Esophagus mucosa (tissue), 1 donor: ENCODE measurements at regions not wholly inside any gene's neighbourhood (a gene's known extent, or its start where the extent isn't known, plus 50 kb on each side); places are given as distances from the start of the nearest gene placed in this dataset.

Experiments
- ATAC-seq: fragments of 200-7000 bp; cut with Tn5 transposase; one replicate; pipeline ENCODE4 v1.9.1; 2020
- donor health status: DM: yes; HTN: yes; CAD: no.

DNA sequence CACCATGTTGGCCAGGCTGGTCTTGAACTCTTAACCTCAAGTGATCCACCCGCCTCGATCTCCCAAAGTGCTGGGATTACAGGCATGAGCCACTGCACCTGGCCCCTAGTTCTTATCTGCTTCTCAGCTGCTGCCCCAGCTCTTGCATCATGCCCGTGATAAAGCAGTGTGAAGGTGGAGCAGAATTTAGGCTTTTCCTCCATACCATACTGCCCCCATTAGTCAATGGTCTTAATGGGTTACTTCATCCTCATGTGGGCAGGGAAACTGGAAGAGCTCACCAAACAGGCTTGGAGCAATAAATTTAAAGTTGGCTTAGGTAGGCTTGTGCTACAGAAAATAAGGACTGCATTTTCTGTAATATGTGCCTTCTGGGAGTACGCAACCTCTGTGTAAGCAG, 636.9 kb upstream of the BOD1L1 start:
- peak; percentile 67 for ATAC-seq

GRCh38 chr4:14265651-14266050, 638.1 kb upstream of the BOD1L1 start:
- no peak for ATAC-seq

DNA sequence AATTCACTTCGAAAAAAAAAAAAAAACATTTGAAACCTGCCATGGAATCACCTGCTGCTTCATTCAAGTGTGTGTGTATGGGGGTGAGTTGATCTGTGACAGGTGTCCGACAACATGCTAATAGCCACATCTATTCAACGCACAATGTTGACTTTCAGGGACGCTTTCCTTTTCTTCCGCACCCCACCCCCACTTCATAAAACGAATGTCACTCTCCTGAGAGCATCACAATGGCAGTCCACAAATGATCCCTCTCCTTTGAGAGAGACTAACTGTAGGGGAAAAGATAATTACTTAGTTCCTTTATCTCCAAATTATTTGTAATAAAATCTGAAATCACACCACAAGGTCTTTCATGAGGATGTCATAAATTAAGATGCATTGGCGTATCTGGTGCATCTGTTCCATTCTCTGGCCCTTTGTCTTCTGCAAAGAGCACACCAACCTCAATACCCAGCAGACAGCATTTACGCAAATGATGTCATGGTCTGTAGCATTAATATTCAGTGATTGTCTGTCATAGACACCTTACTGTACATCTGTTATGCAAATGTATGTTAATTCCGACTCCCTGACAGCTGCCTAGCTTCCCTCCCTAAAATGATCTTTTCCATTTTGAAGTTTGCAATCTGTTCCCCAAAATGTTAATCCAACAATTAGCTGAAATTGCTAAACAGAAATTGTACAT, 640.0 kb upstream of the BOD1L1 start:
- no peak for ATAC-seq

DNA sequence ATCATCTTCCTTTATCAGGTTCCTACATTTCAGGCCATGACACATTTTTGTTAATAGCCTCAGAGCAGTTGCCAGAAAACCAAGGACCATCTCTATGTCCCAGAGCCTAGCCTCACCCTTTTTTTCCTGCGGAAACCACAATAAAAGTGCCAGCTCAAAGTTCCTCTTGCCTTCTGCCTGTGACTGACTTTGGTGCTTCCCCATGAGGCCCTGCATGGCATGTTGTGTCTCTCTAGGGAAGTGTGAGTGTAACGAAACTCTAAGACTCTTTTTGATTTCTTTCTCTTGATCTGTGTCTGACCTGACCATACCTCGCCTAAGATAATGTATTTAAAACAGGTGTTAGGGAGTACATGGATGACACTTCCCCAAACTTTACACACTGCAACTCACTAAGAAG, 642.3 kb upstream of the BOD1L1 start:
- no peak for ATAC-seq

- no peak for ATAC-seq
These were observed 644.7 kb upstream of the BOD1L1 start for GRCh38 chr4:14272206-14272605.

DNA sequence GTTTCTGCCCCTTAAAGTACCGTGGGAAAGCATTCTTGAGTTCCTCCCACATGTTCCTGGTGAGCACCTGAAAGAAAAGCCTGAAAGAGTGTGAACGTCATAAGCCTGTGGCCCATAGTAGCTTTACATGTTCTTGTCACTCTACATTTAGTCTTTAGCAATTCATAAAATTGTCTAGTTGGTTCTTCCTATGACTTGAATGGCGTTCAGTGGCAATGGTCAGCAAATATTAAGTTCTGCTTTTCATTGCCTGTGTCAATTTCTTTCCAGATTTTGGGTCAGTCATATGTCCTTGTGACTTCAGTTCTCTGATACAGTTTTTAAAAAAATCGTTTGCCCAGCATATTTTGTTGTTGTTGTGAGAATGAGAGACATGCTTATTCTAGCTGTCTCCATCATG, 650.0 kb upstream of the BOD1L1 start:
- no peak for ATAC-seq

DNA sequence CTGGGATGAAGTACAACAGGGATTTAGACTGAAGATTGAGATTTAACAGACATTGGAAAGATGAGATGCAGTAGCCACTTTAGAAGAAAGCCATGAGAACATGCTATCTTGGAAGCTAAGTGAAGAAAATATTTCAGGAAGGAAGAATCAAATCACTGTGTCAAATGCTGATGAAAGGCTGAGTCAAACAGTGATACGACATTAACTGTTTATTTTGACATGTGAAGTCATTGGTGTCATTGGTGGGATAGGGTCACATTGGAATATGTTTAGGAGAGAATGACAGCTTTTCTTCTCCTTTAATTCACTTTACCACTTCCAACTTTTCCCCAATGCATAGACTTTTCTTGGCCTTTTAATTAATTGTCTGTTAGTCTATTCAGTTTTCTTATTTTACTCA, 653.0 kb upstream of the BOD1L1 start:
- no peak for ATAC-seq

DNA sequence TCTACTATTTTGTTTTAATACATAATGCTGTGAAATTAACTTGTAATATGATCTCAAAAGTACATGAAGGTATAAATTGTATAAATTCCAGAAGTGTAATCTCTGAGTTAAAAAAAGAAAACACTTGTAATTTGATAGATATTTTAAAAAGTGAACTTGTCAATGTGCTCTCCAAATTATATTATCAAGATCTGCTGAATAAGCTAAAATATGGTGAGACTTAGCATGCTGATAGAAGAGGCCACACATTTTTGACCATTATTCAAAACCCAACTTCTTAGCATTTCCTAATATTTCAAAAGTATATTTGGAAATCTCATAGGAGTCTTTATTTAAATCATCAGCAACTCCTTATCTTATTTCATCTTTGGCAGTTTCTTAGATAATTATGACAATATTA, 657.1 kb upstream of the BOD1L1 start:
- no peak for ATAC-seq

DNA sequence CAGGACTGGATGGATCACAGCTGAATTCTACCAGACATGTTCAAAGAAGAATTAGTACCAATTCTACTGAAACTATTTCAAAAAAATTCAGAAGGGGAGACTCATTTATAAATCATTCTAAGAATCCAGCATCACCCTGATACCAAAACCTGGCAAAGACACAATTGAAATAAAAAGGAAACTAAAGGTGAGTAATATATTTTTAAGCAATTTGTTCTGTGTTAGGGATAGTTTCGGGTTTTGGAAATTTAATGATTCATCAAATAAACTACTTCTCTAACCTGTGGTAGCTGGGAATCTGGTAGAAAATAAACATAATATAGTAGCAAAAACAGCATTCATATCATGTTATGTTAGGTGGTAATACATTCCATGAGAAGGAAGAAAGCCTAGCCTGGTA, 662.2 kb upstream of the BOD1L1 start:
- ATAC-seq, result no peak

DNA sequence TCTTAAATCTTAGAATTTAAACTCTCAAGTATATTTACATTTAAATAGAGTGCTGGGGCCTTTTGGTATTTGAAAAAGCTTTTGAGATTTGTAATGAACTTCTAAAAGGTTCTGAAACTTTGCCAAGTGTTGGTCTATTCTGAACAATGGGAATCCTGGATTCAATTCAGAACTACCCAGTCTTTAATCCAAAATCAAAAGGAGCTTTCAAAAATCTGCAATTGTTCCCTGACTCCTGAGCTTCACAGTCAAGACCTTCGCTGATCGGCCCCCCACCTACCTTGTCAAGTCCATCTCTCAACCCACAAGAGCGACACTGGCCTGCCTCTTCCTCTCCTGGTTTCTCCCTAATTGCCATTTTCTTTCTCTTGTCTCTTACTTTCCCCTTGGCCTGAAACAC, 666.1 kb upstream of the BOD1L1 start:
- no peak for ATAC-seq

- no peak for ATAC-seq
These were observed 667.1 kb upstream of the BOD1L1 start for GRCh38 chr4:14294611-14295010.

GRCh38 chr4:14299166-14299565, 671.6 kb upstream of the BOD1L1 start:
- no peak for ATAC-seq

- ATAC-seq, result no peak
These were observed 674.5 kb upstream of the BOD1L1 start for GRCh38 chr4:14302021-14302420.

GRCh38 chr4:14303856-14304255, 676.3 kb upstream of the BOD1L1 start:
- ATAC-seq, result no peak

- ATAC-seq, result peak; percentile 93
These were observed 680.7 kb upstream of the BOD1L1 start for GRCh38 chr4:14308229-14308651.

- ATAC-seq, result no peak
These were observed 681.9 kb upstream of the BOD1L1 start for GRCh38 chr4:14309431-14309830.

GRCh38 chr4:14313757-14314156, 686.2 kb upstream of the BOD1L1 start:
- no peak for ATAC-seq

- no peak for ATAC-seq
These were observed 687.2 kb upstream of the CPEB2 start for GRCh38 chr4:14315129-14315528.

DNA sequence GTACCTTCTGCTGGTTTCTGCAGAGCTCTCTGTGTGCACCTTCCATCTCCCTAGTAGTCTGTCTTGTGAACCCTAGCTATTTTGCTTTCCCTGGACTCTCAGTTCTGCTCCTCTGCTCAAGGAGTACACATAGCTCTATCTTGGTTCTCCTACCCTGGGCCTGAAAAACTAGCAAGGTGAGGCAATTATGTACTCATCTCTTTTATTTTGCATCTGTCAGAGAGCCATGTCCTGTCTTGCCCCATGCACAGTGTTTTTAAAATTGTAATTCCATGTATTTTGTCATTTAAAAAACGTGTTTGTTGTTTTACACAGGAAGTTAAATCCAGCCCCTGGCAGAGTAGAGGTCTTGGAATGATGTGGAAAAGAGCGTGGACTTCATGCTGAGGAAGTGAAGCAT, 684.9 kb upstream of the CPEB2 start:
- no peak for ATAC-seq

DNA sequence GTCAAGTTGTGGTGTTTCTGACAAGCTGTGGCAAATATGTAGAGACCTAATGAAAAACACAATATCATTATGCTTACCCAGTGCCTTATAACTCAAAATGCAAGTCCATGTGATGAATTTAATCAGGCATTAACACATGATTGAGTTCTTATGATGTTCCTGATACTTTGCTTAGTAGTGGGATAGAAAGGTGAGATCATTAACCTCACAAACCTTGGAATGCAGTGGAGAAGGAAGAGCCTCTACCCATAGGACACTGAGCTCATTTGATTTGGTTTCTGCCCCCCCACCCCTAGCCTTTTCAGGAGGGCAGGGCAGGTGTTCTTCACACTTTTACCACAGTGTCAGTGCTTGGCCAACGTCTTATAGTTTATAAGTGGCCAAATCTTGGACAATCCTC, 683.6 kb upstream of the CPEB2 start:
- no peak for ATAC-seq

- no peak for ATAC-seq
These were observed 680.6 kb upstream of the CPEB2 start for GRCh38 chr4:14321723-14322122.

DNA sequence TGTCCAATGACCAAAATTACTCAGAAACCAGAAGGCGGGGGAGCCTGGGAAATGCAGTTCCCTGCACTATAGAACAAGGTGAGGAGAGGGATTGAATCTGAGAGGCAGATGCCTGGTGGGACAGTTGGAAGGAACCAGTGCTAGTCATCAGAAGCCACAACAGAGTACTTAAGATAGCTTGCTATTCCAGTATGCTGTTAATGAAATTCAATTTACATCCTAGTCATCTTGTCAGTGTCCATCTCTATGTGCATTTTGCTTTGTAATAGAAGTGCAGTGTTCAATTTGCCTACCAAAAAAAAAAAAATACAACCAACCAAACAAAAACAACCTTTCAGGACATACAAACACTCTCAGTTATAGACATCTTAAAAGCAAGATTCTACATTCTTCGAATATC, 679.1 kb upstream of the CPEB2 start:
- ATAC-seq, result no peak

GRCh38 chr4:14329228-14329627, 673.1 kb upstream of the CPEB2 start:
- no peak for ATAC-seq

DNA sequence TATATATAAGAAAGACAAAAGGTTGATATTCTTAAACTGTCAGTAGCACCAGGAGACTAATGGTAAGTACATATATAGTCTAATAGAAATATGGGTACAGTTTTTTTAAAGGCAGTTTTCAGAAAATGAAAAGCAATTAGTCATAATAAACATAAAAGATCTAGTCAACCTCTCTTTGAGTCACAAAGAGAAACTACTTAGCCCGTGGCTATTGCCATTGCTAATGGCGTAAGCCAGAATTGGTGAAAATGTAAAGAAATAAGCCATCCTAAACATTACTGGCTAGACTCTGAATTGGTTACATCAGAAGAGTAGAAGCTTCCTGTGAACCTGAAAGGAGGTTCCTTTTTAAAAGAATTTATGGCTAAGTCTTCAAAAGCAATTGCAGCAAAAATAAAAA, 668.7 kb upstream of the CPEB2 start:
- ATAC-seq, result peak; percentile 35

- ATAC-seq, result no peak
These were observed 668.1 kb upstream of the CPEB2 start for GRCh38 chr4:14334166-14334565.
